ENCODE measurements at regions not wholly inside any gene's neighbourhood (a gene's known extent, or its start where the extent isn't known, plus 50 kb on each side); places are given as distances from the start of the nearest gene placed in this dataset.

DNA sequence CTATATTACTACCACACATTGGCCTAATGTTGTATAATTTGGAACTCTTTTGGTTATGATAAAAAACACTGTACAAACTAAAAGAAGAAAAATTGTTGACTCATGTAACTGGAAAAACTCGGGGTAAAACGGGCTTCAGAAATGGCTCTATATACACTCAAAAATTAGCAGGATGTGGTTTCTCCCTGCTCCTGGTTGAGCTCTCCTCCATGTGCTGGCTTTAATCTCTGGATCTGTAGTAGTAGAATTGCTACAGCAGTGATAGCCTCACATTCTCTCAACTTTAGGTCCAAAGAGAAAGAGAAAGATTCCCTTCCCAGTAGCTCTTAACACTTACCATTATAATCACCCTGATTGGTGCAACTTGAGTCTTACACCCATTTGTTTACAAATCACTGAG is 274.9 kb upstream of the GALNT5 start:
- TF ChIP-seq SRF (IDR thresholded peaks at IDR 0.05; ENCODE audit: low read depth in 2 of 2, low read length in 2 of 2): no peak
- no peak for TF ChIP-seq CTCF (IDR thresholded peaks at IDR 0.05 in 2 of 3, conservative IDR thresholded peaks at IDR 0.05 in 1 of 3; ENCODE audit: control insufficient read depth in 2 of 3, extremely low read depth in 1 of 3, insufficient read depth in 1 of 3, low read depth in 3 of 3, low read length in 3 of 3)
- TF ChIP-seq CUX1 (IDR thresholded peaks at IDR 0.05; ENCODE audit: insufficient replicate concordance, low read depth, low read length): no peak
- no peak for TF ChIP-seq ZZZ3 (IDR thresholded peaks at IDR 0.05; ENCODE audit: control insufficient read depth, insufficient read length, low read depth)
- TF ChIP-seq JUNB (IDR thresholded peaks at IDR 0.05): no peak
- TF ChIP-seq, protein P1, sequence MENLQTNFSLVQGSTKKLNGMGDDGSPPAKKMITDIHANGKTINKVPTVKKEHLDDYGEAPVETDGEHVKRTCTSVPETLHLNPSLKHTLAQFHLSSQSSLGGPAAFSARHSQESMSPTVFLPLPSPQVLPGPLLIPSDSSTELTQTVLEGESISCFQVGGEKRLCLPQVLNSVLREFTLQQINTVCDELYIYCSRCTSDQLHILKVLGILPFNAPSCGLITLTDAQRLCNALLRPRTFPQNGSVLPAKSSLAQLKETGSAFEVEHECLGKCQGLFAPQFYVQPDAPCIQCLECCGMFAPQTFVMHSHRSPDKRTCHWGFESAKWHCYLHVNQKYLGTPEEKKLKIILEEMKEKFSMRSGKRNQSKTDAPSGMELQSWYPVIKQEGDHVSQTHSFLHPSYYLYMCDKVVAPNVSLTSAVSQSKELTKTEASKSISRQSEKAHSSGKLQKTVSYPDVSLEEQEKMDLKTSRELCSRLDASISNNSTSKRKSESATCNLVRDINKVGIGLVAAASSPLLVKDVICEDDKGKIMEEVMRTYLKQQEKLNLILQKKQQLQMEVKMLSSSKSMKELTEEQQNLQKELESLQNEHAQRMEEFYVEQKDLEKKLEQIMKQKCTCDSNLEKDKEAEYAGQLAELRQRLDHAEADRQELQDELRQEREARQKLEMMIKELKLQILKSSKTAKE (IDR thresholded peaks at IDR 0.05; ENCODE audit: low read depth, poor library complexity, severe bottlenecking): no peak
- no peak for TF ChIP-seq BCL11A (IDR thresholded peaks at IDR 0.05; ENCODE audit: low read depth, low read length)
- TF ChIP-seq CREB1 (IDR thresholded peaks at IDR 0.05; ENCODE audit: low read depth): no peak
- no peak for TF ChIP-seq YBX1 (IDR thresholded peaks at IDR 0.05)
- TF ChIP-seq POLR2A (IDR thresholded peaks at IDR 0.05; ENCODE audit: low read depth, low read length): no peak
